SK-N-SH (cell line): ENCODE measurements at regions not wholly inside any gene's neighbourhood (a gene's known extent, or its start where the extent isn't known, plus 50 kb on each side); places are given as distances from the start of the nearest gene placed in this dataset.

ENCODE experiments used
- CTCF ChIA-PET: fragments of 300-600, 350-600 bp; formaldehyde crosslinking; extraction: SDS; loops from one replicate; lab custom pipeline; 2021; lab: Yijun Ruan, JAX
- POLR2A ChIA-PET: fragments of 350-600 bp; sonication (Branson Sonifier 250); formaldehyde crosslinking; extraction: SDS; loops from one replicate; lab custom pipeline; 2020; ENCODE audit warnings: antibody characterized with exemption, inconsistent platforms; lab: Yijun Ruan, JAX
- DNase-seq: peaks from one replicate; pipeline ENCODE4 v3.0.0; 2012
- H2AFZ ChIP-seq: fragments of 200-600 bp; sonication (generic); 2 replicates; pipeline ENCODE4 v1.8.1; 2016; ENCODE audit warnings: antibody characterized with exemption, mild to moderate bottlenecking, low read depth
- H3F3A ChIP-seq: fragments of 200-600 bp; sonication (generic); replicated peaks from 2 replicates; pipeline ENCODE3; 2016; ENCODE audit warnings: antibody characterized with exemption, mild to moderate bottlenecking; ENCODE audit not compliant: insufficient read depth
- H3K27ac ChIP-seq, 2 experiments: fragments of 200-500 bp in 1 of 2; fragments of 200-600 bp in 1 of 2; sonication (Bioruptor generic) in 1 of 2; sonication (generic), shearing (Covaris generic) in 1 of 2; 2 replicates each; pipeline versions ENCODE4 v1.5.1 to v1.6.1; 2014 to 2016; ENCODE audit warnings: low read depth in 2 of 2, inconsistent platforms in 1 of 2, low read length in 1 of 2, mild to moderate bottlenecking in 1 of 2, mixed read lengths in 1 of 2
- H3K27me3 ChIP-seq: fragments of 200-600 bp; sonication (generic), shearing (Covaris generic); 2 replicates; pipeline ENCODE4 v1.6.1; 2016; ENCODE audit warnings: mixed run types; ENCODE audit not compliant: insufficient read depth
- H3K36me3 ChIP-seq, 2 experiments: fragments of 200-500 bp in 1 of 2; fragments of 200-600 bp in 1 of 2; sonication (Bioruptor generic) in 1 of 2; sonication (generic) in 1 of 2; replicated peaks in 1 of 2; 2 replicates each; pipeline versions ENCODE3 to v1.5.1; 2014 to 2016; ENCODE audit warnings: low read length in 1 of 2, mild to moderate bottlenecking in 1 of 2; ENCODE audit not compliant: insufficient read depth in 2 of 2, control insufficient read depth in 1 of 2
- H3K4me1 ChIP-seq, 2 experiments: fragments of 200-500 bp in 1 of 2; fragments of 200-600 bp in 1 of 2; sonication (Bioruptor generic) in 1 of 2; sonication (generic), shearing (Covaris generic) in 1 of 2; 2 replicates each; pipeline versions ENCODE4 v1.5.1 to v1.6.1; 2014 to 2016; ENCODE audit warnings: low read depth in 1 of 2, low read length in 1 of 2, mixed run types in 1 of 2; ENCODE audit not compliant: insufficient read depth in 2 of 2, control insufficient read depth in 1 of 2
- H3K4me2 ChIP-seq: fragments of 200-600 bp; sonication (generic), shearing (Covaris generic); 2 replicates; pipeline ENCODE4 v1.6.1; 2017; ENCODE audit warnings: mixed run types
- H3K4me3 ChIP-seq, 2 experiments: fragments of 200-500 bp in 1 of 2; fragments of 200-600 bp in 1 of 2; sonication (Bioruptor generic) in 1 of 2; sonication (generic), shearing (Covaris generic) in 1 of 2; 2 replicates each; pipeline versions ENCODE4 v1.5.1 to v1.8.1; 2014 to 2016; ENCODE audit warnings: low read depth in 2 of 2, inconsistent platforms in 1 of 2, low read length in 1 of 2, mild to moderate bottlenecking in 1 of 2, mixed read lengths in 1 of 2, moderate library complexity in 1 of 2
- H3K79me2 ChIP-seq: fragments of 200-600 bp; sonication (generic); 2 replicates; pipeline ENCODE4 v1.8.1; 2017; ENCODE audit warnings: mild to moderate bottlenecking; ENCODE audit not compliant: insufficient read depth
- H3K9ac ChIP-seq: fragments of 200-600 bp; sonication (generic); 2 replicates; pipeline ENCODE4 v1.6.1; 2017; ENCODE audit warnings: mixed run types
- H3K9me2 ChIP-seq: fragments of 200-600 bp; sonication (generic); 2 replicates; pipeline ENCODE4 v1.6.1; 2017; ENCODE audit warnings: mixed run types
- H3K9me3 ChIP-seq: fragments of 200-600 bp; sonication (generic); 2 replicates; pipeline ENCODE4 v1.6.1; 2017; ENCODE audit warnings: mixed run types, mild to moderate bottlenecking, moderate library complexity
- H4K20me1 ChIP-seq: fragments of 200-600 bp; sonication (generic); 2 replicates; pipeline ENCODE4 v1.6.1; 2017; ENCODE audit warnings: mild to moderate bottlenecking, mixed run types; ENCODE audit not compliant: insufficient read depth
- CHD2 ChIP-seq: fragments of 150-350 bp; IDR thresholded peaks from 2 replicates; pipeline ENCODE4 v1.6.1; 2018; ENCODE audit warnings: low read length; ENCODE audit not compliant: partially characterized antibody
- ELF1 ChIP-seq: IDR thresholded peaks from 2 replicates; pipeline ENCODE4 v1.4.0; 2012
- FOSL2 ChIP-seq: IDR thresholded peaks from 2 replicates; pipeline ENCODE4 v1.4.0; 2012; ENCODE audit warnings: low read depth, mild to moderate bottlenecking, moderate library complexity, borderline replicate concordance
- FOXM1 ChIP-seq: IDR thresholded peaks from 2 replicates; pipeline ENCODE4 v1.4.0; 2012; ENCODE audit warnings: low read depth, mild to moderate bottlenecking
- GATA2 ChIP-seq: sonication (generic); formaldehyde crosslinking; IDR thresholded peaks from 2 replicates; pipeline ENCODE4 v1.5.0; 2020; ENCODE audit warnings: mild to moderate bottlenecking, missing genetic modification reagents
- MAX ChIP-seq: IDR thresholded peaks from 2 replicates; pipeline ENCODE4 v1.4.0; 2012; ENCODE audit warnings: low read depth
- MEF2A ChIP-seq: IDR thresholded peaks from 2 replicates; pipeline ENCODE4 v1.4.0; 2012; ENCODE audit warnings: low read depth, borderline replicate concordance
- MXI1 ChIP-seq: IDR thresholded peaks from 2 replicates; pipeline ENCODE4 v1.6.1; 2012; ENCODE audit warnings: mild to moderate bottlenecking, low read depth, low read length, improper control_type of control experiment
- NRF1 ChIP-seq: IDR thresholded peaks from 2 replicates; pipeline ENCODE4 v1.6.1; 2012; ENCODE audit warnings: low read depth, mild to moderate bottlenecking, low read length
- POLR2AphosphoS5 ChIP-seq: IDR thresholded peaks from 2 replicates; pipeline ENCODE4 v1.6.1; 2012; ENCODE audit warnings: low read depth, low read length
- RAD21 ChIP-seq: IDR thresholded peaks from 2 replicates; pipeline ENCODE4 v1.6.1; 2012; ENCODE audit warnings: mild to moderate bottlenecking, low read length
- RFX5 ChIP-seq: IDR thresholded peaks from 2 replicates; pipeline ENCODE4 v1.6.1; 2012; ENCODE audit warnings: mild to moderate bottlenecking, improper control_type of control experiment, low read length
- RXRA ChIP-seq: IDR thresholded peaks from 2 replicates; pipeline ENCODE4 v1.4.0; 2012; ENCODE audit warnings: low read depth, mild to moderate bottlenecking, borderline replicate concordance
- SMC3 ChIP-seq: IDR thresholded peaks from 2 replicates; pipeline ENCODE4 v1.6.1; 2012; ENCODE audit warnings: low read depth, low read length, improper control_type of control experiment
- TCF12 ChIP-seq: IDR thresholded peaks from 2 replicates; pipeline ENCODE4 v1.4.0; 2012
- USF1 ChIP-seq: IDR thresholded peaks from 2 replicates; pipeline ENCODE4 v1.4.0; 2012; ENCODE audit warnings: low read depth, borderline replicate concordance
- YY1 ChIP-seq: IDR thresholded peaks from 2 replicates; pipeline ENCODE4 v1.4.0; 2012; ENCODE audit warnings: low read depth, mild to moderate bottlenecking
- WGBS: methylation state at CpG from one replicate; pipeline ENCODE4 v1.1.6; 2017; ENCODE audit warnings: low lambda C conversion rate; 5-methylcytosine and 5-hydroxymethylcytosine counted together
- TF ChIP-seq, protein P1 (sequence below): fragments of 150-350 bp; IDR thresholded peaks from 2 replicates; pipeline ENCODE4 v1.6.1; 2016; ENCODE audit warnings: mild to moderate bottlenecking, low read depth, low read length
- TF ChIP-seq, protein P2 (sequence below): IDR thresholded peaks from 2 replicates; pipeline ENCODE4; 2012
- TF ChIP-seq, protein P3 (sequence below): IDR thresholded peaks from 2 replicates; pipeline ENCODE4 v1.4.0; 2012; ENCODE audit warnings: low read depth, borderline replicate concordance

DNA sequence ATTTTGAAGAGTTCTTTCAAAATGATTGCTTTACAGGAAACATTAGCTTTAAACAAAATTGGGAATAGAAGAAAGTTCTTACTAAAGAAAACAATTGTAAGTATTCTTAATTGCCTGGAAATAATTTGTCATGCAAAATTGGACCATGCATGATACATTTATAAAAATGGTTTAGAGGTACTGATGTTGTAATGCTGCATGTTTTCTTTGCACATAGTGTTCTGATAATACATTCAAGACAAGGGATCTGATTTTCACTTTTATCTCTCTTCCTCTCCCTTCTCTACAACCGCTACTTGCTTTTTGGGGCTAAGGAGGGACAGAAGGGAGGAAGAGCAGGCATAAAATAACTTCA is 211.6 kb upstream of the MPDZ start:
- DNase-seq = no peak
- H3K27me3 ChIP-seq = no peaks in the 10 kb centered on the region
- 68% methylated on average over 1 of the region's 1 CpG for WGBS
- no peaks in the 10 kb centered on the region for H3K9me3 ChIP-seq
- H3K79me2 ChIP-seq = no peaks in the 10 kb centered on the region
- H3K27ac ChIP-seq = no peak overlapping the region
- CTCF ChIA-PET = no interaction called here
- H2AFZ ChIP-seq = no peak overlapping the region
- no peaks in the 10 kb centered on the region for H3K36me3 ChIP-seq
- POLR2A ChIA-PET = no interaction called here
- H3K4me2 ChIP-seq = no peak overlapping the region
- H3K4me3 ChIP-seq = no peak overlapping the region
- H3K9me2 ChIP-seq = no peaks in the 10 kb centered on the region
- no peaks in the 10 kb centered on the region for H4K20me1 ChIP-seq
- TF ChIP-seq FOSL2 (no peak), TCF12 (no peak), RAD21 (no peak), CHD2 (no peak), MEF2A (no peak)
- TF ChIP-seq, protein P1, sequence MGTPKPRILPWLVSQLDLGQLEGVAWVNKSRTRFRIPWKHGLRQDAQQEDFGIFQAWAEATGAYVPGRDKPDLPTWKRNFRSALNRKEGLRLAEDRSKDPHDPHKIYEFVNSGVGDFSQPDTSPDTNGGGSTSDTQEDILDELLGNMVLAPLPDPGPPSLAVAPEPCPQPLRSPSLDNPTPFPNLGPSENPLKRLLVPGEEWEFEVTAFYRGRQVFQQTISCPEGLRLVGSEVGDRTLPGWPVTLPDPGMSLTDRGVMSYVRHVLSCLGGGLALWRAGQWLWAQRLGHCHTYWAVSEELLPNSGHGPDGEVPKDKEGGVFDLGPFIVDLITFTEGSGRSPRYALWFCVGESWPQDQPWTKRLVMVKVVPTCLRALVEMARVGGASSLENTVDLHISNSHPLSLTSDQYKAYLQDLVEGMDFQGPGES = no peak
- H3K4me1 ChIP-seq = no peaks in the 10 kb centered on the region
- H3K9ac ChIP-seq = no peak overlapping the region
- H3F3A ChIP-seq = no peaks in the 10 kb centered on the region

DNA sequence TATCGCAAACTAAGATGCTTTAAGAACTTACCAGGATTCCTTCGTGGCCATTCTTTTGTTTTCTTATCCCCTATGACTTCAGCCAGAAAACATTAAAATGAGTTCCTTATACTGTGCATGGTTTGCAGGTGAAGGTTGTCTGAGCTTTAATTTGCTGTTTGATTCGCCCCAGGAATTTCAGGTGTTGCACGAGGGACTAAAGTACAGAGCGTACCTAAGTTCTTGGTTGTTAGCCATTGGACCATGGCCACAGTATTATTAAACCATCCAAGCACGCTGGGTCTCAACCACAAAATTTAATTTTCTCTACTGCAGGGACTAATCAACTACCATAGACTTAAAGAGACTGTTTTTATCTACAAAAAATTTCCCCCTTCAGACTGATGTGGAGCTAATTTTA is 208.4 kb upstream of the MPDZ start:
- Histone ChIP-seq H3K4me1 (no peaks in the 10 kb centered on the region), H3K36me3 (no peaks in the 10 kb centered on the region), H3K27me3 (no peaks in the 10 kb centered on the region), H3K4me3 (no peak overlapping the region), H3K27ac (no peak overlapping the region), H4K20me1 (no peaks in the 10 kb centered on the region), H3K9me2 (no peaks in the 10 kb centered on the region), H2AFZ (no peak overlapping the region), H3K9me3 (no peaks in the 10 kb centered on the region), H3K4me2 (no peak overlapping the region), H3F3A (no peaks in the 10 kb centered on the region), H3K9ac (no peak overlapping the region), H3K79me2 (no peaks in the 10 kb centered on the region)
- ChIA-PET POLR2A (no interaction called here), CTCF (no interaction called here)
- TF ChIP-seq SMC3 (no peak), POLR2AphosphoS5 (no peak), FOSL2 (no peak), MXI1 (no peak), MEF2A (no peak), FOXM1 (no peak)
- TF ChIP-seq, protein P2, sequence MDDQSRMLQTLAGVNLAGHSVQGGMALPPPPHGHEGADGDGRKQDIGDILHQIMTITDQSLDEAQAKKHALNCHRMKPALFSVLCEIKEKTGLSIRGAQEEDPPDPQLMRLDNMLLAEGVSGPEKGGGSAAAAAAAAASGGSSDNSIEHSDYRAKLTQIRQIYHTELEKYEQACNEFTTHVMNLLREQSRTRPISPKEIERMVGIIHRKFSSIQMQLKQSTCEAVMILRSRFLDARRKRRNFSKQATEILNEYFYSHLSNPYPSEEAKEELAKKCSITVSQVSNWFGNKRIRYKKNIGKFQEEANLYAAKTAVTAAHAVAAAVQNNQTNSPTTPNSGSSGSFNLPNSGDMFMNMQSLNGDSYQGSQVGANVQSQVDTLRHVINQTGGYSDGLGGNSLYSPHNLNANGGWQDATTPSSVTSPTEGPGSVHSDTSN = no peak
- DNase-seq = no peak
- 72% methylated on average over 6 of the region's 6 CpGs for WGBS

GRCh38 chr9:13487498-13487897 is 208.0 kb upstream of the MPDZ start:
- Histone ChIP-seq H2AFZ (no peak overlapping the region), H3K36me3 (no peaks in the 10 kb centered on the region), H3K27me3 (no peaks in the 10 kb centered on the region), H3K4me1 (no peaks in the 10 kb centered on the region), H3K9ac (no peak overlapping the region), H3K79me2 (no peaks in the 10 kb centered on the region), H3K4me3 (no peak overlapping the region), H4K20me1 (no peaks in the 10 kb centered on the region), H3K9me3 (no peaks in the 10 kb centered on the region), H3K27ac (no peak overlapping the region), H3K4me2 (no peak overlapping the region), H3K9me2 (no peaks in the 10 kb centered on the region), H3F3A (no peaks in the 10 kb centered on the region)
- CTCF ChIA-PET = no interaction called here
- no peak for TF ChIP-seq ELF1
- TF ChIP-seq, protein P3, sequence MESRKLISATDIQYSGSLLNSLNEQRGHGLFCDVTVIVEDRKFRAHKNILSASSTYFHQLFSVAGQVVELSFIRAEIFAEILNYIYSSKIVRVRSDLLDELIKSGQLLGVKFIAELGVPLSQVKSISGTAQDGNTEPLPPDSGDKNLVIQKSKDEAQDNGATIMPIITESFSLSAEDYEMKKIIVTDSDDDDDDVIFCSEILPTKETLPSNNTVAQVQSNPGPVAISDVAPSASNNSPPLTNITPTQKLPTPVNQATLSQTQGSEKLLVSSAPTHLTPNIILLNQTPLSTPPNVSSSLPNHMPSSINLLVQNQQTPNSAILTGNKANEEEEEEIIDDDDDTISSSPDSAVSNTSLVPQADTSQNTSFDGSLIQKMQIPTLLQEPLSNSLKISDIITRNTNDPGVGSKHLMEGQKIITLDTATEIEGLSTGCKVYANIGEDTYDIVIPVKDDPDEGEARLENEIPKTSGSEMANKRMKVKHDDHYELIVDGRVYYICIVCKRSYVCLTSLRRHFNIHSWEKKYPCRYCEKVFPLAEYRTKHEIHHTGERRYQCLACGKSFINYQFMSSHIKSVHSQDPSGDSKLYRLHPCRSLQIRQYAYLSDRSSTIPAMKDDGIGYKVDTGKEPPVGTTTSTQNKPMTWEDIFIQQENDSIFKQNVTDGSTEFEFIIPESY = no peak
- TF ChIP-seq RFX5 = no peak
- TF ChIP-seq NRF1 = no peak
- no peak for TF ChIP-seq USF1
- TF ChIP-seq GATA2 = no peak
- TF ChIP-seq MAX = no peak
- TF ChIP-seq RXRA = no peak
- no peak for TF ChIP-seq MEF2A
- TF ChIP-seq YY1 = no peak
- WGBS = 37% methylated on average over 2 of the region's 2 CpGs
- POLR2A ChIA-PET = no interaction called here
- DNase-seq = no peak
